NCI-H187 treated with DMSO at 0.1 percent for 48 hours (cell line): ENCODE measurements at regions not wholly inside any gene's neighbourhood (a gene's known extent, or its start where the extent isn't known, plus 50 kb on each side); places are given as distances from the start of the nearest gene placed in this dataset.

ENCODE experiments used
- DNase-seq: peaks from one replicate; lab custom pipeline; 2025; lab: John Stamatoyannopoulos, UW

GRCh38 chr1:58976294-58976693 is 192.4 kb upstream of the JUN start:
- DNase-seq, result no peak

DNA sequence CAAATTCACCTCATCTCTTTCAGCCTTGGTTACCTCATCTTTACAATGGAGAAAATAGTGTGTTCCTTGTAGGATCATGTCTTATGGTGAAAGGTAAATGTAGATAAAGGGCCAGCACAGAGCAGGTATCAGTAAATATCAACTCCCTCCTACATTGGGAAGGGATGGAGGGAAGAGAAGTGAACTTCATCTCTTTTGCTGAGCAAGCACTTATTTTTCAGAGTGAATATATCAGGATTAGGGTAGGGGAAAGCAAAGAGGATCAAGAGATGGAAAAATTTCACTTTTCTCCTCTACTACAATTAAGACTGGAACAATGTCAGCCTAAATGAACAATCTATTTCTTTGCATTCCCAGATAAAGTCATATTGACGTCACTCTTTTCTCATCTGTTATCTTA is 193.8 kb upstream of the JUN start:
- DNase-seq, result no peak

GRCh38 chr1:58978096-58978495 is 194.2 kb upstream of the JUN start:
- DNase-seq, result no peak

DNA sequence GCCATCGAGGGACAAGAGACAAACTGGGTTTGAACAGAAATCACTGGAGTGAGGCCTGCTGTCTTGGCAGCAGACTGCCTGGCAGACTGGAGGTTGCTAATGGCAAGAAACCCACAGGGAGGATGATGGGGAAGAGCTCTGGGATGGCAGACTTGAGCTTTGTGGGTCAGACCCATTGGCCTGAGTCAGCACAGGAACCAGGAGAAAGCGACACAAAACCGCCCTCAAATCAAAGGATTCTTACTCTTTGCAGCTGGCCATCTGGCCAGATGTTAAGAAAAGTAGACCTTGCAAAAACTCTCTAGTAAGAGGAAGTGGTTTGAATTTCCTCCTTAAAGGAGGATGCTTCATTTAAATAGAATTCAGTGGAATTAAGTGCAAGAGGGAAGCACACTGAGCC is 195.2 kb upstream of the JUN start:
- DNase-seq, result no peak

GRCh38 chr1:58979677-58980076 is 195.8 kb upstream of the JUN start:
- no peak for DNase-seq

- DNase-seq, result no peak
Measured at GRCh38 chr1:58981392-58981791, 197.5 kb upstream of the JUN start.

GRCh38 chr1:58982259-58982998 is 198.6 kb upstream of the JUN start:
- no peak for DNase-seq

DNA sequence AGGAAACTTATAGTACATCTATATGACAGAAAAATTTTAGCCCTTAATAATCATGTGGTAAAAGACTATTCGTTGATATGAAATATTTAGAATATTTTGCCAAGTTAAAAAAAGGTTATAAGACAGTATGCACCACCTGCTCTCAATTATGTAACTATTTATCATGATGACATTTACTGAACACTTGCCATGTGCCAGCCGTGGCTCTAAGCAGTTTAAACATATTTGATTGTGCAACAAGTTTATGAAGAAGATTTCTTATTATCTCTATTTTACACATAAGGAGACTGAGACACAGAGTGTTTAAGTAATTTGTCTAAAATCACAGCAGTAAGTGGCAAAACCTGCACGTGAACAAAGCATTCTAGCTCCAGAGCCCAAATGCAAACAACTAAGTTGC is 199.3 kb upstream of the JUN start:
- no peak for DNase-seq

DNA sequence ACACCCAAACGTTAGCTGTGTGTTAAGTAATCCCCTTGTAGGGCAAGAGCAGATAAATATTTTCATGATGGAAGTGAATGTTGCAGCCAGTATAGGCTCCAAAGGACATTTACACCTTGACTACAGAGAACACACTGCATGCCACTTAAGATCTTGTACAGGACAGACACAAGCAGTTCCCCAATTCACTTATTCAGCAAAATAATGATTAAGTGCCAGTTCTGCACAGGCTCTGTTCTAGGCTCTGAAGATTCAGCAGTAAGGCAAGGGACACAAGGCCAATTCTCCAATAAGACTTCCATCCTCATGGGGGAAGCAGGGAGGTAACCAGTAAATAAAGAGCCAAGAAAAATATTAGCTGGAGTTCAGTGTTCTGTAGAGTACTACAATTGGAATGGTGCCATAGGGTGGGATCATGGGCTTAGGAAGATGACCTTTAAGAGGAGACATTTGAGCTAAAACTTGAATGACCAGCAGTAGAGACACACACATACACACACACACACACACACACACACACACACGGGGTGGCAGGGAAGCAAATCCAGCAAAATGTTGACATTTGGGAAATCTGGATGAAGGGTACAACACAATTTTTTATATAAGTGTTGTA is 199.9 kb upstream of the JUN start:
- no peak for DNase-seq

DNA sequence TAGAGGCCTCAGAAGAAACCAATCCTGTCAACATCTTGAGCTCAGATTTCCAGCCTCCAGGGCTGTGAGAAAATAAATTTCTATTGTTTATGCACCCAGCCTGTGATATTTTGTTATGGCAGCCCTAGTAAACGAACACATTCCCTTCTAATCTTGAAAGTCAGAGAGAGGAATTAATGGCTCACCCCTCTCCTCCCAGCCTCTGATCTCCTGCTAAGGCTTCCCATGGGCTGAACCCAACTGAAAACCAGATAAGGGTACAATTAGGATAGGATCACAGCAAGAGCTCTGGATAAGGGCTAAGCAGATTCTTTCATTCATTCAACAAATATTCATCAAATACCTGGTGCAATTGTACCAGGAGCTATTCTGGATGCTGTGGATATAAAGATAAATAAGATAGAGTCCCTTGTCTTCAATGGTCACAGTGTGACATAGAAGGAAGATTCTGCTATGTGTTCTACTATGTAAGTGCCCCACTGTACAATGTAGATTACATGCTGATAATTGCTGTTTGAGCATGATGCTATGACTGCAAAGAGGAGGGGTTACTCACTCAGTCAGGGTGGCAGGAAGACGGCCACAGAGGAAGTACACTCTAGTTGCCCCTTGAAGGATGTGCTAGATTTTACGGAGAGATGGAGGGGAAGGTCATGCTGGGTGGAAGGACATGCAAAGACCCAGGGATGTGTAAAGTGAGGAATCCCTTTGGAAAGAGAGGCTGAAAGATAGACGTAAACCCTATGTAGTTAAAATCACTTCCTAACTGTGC is 203.3 kb upstream of the JUN start:
- no peak for DNase-seq

DNA sequence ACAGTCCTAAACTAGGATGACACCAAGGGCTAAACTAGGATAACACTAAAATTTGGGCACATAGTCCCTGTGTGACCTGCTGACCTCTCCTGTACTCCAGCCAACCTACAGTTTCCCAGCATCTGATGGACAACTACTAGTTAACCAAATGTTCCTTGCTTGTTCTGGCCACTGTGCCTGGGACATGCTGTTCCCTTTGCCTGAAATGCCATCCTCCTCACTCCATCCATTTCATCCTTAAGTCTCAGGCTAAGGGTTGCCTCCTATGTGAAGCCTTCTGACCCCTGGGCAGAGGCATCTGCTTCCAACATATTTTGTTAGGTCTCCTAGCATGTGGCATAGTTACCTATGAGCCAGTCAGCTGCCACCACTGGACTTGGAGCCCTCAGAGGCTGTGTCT is 204.9 kb upstream of the JUN start:
- no peak for DNase-seq

DNA sequence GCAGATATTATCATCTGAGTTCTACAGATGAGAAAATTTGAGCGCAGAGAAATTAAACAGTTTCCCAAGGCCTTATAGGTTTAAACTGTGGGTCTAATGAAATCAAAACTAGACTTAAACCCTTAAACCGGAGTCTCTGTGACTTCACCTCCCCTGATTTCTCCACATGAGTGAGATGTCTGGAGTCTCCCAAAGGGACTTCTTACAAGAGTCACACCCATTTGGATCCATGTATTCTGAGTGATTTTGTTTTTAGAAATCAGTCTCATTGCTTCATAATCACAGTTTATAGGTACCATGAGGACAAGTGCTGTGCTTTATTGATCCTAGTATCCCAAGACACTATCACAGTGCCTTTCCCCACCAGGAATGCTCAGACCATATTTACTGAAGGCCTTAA is 206.0 kb upstream of the JUN start:
- no peak for DNase-seq

- DNase-seq, result no peak
Measured at GRCh38 chr1:58991305-58991704, 207.5 kb upstream of the JUN start.

- no peak for DNase-seq
Measured at GRCh38 chr1:58992643-58993042, 208.8 kb upstream of the JUN start.

DNA sequence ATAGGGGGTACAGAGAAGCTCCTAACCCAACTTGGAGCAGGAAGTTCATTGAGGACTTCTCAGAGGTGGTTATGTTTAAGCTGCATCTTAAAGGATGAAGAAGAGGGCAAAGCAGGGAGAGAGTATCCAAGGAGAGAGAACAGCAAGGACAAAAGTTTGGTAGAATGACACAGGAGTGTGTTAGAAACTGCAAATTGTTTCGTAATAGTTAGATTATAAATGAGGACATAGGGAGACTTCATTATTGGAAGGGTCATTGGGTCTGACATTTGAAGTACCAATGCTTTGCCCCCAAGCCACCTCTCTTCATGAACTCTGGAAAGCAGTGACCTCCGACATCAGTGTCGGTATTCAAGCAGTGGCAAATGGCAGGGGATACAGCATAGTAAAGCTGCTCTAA is 209.6 kb upstream of the JUN start:
- no peak for DNase-seq

GRCh38 chr1:58994664-58995063 is 210.8 kb upstream of the JUN start:
- DNase-seq, result no peak

DNA sequence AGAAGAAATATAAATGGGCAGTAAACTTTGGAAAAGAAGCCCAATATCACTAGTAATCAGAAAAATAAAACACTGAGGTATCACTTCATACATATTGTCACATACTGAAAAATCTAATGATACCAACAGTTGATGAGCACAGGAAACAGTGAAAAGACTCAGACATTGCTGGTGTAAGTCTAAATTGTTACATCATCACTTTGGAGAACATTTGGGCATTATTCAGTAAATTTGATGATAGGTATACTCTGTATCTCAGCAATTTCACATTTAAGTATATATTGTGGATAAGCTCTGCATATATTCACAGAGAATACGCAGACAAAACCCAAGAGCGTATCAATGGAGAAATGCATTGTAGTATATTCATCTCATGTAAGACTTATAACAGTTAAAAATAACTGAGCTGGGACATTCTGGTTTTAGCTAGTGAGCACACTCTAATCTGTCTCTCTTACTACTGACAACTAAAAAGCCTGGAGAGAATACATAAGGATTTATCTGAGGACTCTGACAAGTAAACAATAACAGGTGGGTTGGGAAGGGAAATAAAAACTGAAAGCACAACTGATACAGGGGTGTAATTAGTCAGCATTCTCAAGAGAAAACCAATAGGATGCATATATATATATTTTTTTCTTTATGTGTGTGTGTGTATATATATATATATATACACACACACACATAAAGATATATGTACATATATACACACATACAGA is 212.7 kb upstream of the JUN start:
- DNase-seq, result no peak

GRCh38 chr1:58997060-58997411 is 213.2 kb upstream of the JUN start:
- DNase-seq, result no peak

GRCh38 chr1:58997637-58998036 is 213.8 kb upstream of the JUN start:
- DNase-seq, result no peak

GRCh38 chr1:58999676-59000075 is 215.8 kb upstream of the JUN start:
- DNase-seq, result no peak

DNA sequence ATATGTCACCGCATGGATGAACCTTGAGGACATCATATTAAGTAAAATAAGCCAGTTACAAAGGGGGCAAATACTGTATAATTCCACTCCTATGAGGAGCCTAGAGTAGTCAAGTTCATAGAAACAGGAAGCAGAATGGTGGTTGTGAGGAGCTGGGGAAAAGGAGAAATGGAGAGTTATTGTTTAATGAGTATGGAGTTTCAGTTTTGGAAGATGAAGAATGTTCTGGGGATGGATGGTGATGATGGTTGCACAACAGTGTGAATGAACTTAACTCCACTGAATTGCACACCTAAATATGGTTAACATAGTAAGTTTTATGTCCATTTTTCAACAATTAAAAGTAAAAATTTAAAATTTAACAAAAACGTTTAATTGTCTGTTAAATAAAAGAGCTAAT is 220.9 kb upstream of the JUN start:
- DNase-seq, result no peak

DNA sequence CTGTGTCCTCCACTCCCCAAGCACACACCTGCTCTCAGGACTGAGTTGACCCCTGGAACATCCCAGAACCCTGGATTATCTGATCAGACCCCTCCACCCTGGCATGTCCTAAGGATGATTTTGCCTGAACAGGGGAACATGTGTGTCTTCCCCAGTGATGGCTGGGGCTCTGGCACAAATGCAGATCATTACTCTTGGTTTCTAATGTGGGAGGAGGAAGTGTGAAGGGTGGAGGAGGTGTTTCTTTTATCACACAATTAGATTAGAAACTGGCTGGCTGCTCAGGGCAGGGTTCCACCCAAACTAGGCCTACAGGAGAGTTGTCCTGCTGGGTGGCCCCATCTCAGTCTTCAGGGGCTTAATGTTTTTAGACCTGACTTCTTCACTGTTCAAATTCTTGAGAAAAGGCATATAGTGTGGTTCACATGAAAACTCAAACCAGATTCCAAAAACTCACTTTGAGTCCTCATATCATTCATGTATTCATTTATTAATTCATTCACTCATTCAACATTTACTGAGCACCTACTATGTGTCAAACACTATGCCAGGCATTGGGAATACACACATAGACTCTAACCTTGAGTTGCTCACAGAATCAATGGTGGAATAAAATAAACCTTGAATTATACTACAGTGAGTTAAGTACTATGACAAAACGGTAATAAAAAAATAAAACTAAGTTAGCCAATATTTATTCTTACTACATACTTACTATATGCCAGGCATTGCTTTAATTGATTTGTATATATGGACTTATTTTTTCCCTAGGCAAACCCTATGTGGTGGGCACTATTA is 221.8 kb upstream of the JUN start:
- no peak for DNase-seq
